HepG2 (cell line): ENCODE measurements at regions not wholly inside any gene's neighbourhood (a gene's known extent, or its start where the extent isn't known, plus 50 kb on each side); places are given as distances from the start of the nearest gene placed in this dataset.

Experiments
- ATAC-seq: fragments of 200-7000 bp; cut with Tn5 transposase; 3 replicates; pipeline ENCODE4 v1.9.1; 2020; ENCODE audit warnings: mild to moderate bottlenecking, moderate library complexity
- BruUV-seq: library from RNA; stranded (reverse); fragments of 400-500 nt; replicated peaks from 2 replicates; lab custom pipeline; 2021; lab: Mats Ljungman, UMichigan
- CTCF ChIA-PET: fragments of 300-600 bp; formaldehyde crosslinking; extraction: SDS; loops from one replicate; lab custom pipeline; 2021; ENCODE audit warnings: low total read pairs, inconsistent platforms, low intra/inter-chr PET ratio; lab: Yijun Ruan, JAX
- POLR2A ChIA-PET: fragments of 350-600 bp; sonication (Branson Sonifier 250); formaldehyde crosslinking; loops from one replicate; lab custom pipeline; 2020; ENCODE audit warnings: antibody characterized with exemption, inconsistent platforms; lab: Yijun Ruan, JAX
- DNase-seq: peaks from one replicate; pipeline ENCODE4 v3.0.0-alpha.2; 2015; ENCODE audit warnings: low spot score
- FAIRE-seq: peaks from 3 replicates; lab custom pipeline; 2011; peaks lifted over from hg19 to GRCh38; lab: Jason Lieb, UNC
- H2AFZ ChIP-seq: one replicate; pipeline ENCODE4 v1.6.1; 2011; ENCODE audit warnings: low read length, inconsistent platforms
- H3K27ac ChIP-seq: fragments of 300-600 bp; 3 replicates; pipeline ENCODE4 v1.8.0; 2011; ENCODE audit warnings: mixed run types, mild to moderate bottlenecking, mixed read lengths, low read length, inconsistent platforms; ENCODE audit not compliant: insufficient read depth; ENCODE audit errors: extremely low read length
- H3K27me3 ChIP-seq, 2 experiments: fragments of 200-600 bp in 1 of 2; 2 replicates in 1 of 2; 3 replicates in 1 of 2; pipeline versions ENCODE4 v1.6.0 to v1.8.0; 2011; ENCODE audit warnings: low read length in 2 of 2, mild to moderate bottlenecking in 2 of 2, moderate library complexity in 2 of 2, inconsistent platforms in 1 of 2; ENCODE audit not compliant: insufficient read depth in 2 of 2, control insufficient read depth in 1 of 2
- H3K36me3 ChIP-seq, 2 experiments: fragments of 200-600 bp in 1 of 2; replicated peaks in 1 of 2; 2 replicates in 1 of 2; 3 replicates in 1 of 2; pipeline versions ENCODE4 v1.5.1 to v1.8.0; 2011; ENCODE audit warnings: low read length in 2 of 2, inconsistent platforms in 1 of 2; ENCODE audit not compliant: insufficient read depth in 2 of 2, control insufficient read depth in 1 of 2
- H3K4me1 ChIP-seq: 2 replicates; pipeline ENCODE4 v1.5.1; 2012; ENCODE audit warnings: low read length, inconsistent platforms; ENCODE audit not compliant: insufficient read depth
- H3K4me2 ChIP-seq: 2 replicates; pipeline ENCODE4 v1.6.0; 2011; ENCODE audit warnings: low read depth, low read length, inconsistent platforms
- H3K4me3 ChIP-seq, 3 experiments: fragments of 200-600 bp in 1 of 3; sonication (generic), shearing (Covaris generic) in 1 of 3; replicated peaks in 1 of 3; 2 replicates each; pipeline ENCODE4 v1.5.1; 2011 to 2016; ENCODE audit warnings: low read length in 3 of 3, inconsistent platforms in 2 of 3, low read depth in 2 of 3, mild to moderate bottlenecking in 2 of 3, control low read depth in 1 of 3, mixed read lengths in 1 of 3; ENCODE audit not compliant: insufficient read depth in 1 of 3
- H3K79me2 ChIP-seq: one replicate; pipeline ENCODE4 v1.6.1; 2011; ENCODE audit warnings: low read length, inconsistent platforms; ENCODE audit not compliant: insufficient read depth
- H3K9ac ChIP-seq: 2 replicates; pipeline ENCODE4 v1.6.0; 2011; ENCODE audit warnings: mild to moderate bottlenecking, low read depth, low read length, inconsistent platforms; ENCODE audit not compliant: insufficient read depth
- H3K9me3 ChIP-seq: 2 replicates; pipeline ENCODE4 v1.5.1; 2012; ENCODE audit warnings: mild to moderate bottlenecking, low read length
- H4K20me1 ChIP-seq: 2 replicates; pipeline ENCODE4 v1.6.0; 2011; ENCODE audit warnings: inconsistent platforms, mild to moderate bottlenecking, low read length, moderate library complexity; ENCODE audit not compliant: insufficient read depth
- CEBPG ChIP-seq: IDR thresholded peaks from 2 replicates; pipeline ENCODE4 v1.6.1; 2016
- GATAD2A ChIP-seq: IDR thresholded peaks from 2 replicates; pipeline ENCODE4 v1.6.1; 2016
- MTF2 ChIP-seq: sonication (generic); formaldehyde crosslinking; IDR thresholded peaks from 2 replicates; pipeline ENCODE4 v1.5.0; 2020; ENCODE audit warnings: missing genetic modification reagents, borderline replicate concordance
- ONECUT2 ChIP-seq: sonication (generic); formaldehyde crosslinking; IDR thresholded peaks from 2 replicates; pipeline ENCODE4 v1.4.0; 2020; ENCODE audit warnings: missing genetic modification reagents
- ZBTB8A ChIP-seq: sonication (generic); formaldehyde crosslinking; IDR thresholded peaks from 2 replicates; pipeline ENCODE4 v1.4.0; 2020; ENCODE audit warnings: mild to moderate bottlenecking, low read depth, missing genetic modification reagents, borderline replicate concordance
- ZFP37 ChIP-seq: sonication (generic); formaldehyde crosslinking; IDR thresholded peaks from 2 replicates; pipeline ENCODE4 v1.4.0; 2020; ENCODE audit warnings: missing genetic modification reagents, borderline replicate concordance
- ZNF121 ChIP-seq: sonication (generic); formaldehyde crosslinking; IDR thresholded peaks from 2 replicates; pipeline ENCODE4 v1.5.0; 2020; ENCODE audit warnings: mild to moderate bottlenecking, missing genetic modification reagents
- ZNF274 ChIP-seq: sonication (generic); formaldehyde crosslinking; IDR thresholded peaks from 2 replicates; pipeline ENCODE4 v1.5.1; 2020; ENCODE audit warnings: mild to moderate bottlenecking, missing genetic modification reagents
- ZNF367 ChIP-seq: sonication (generic); formaldehyde crosslinking; IDR thresholded peaks from 2 replicates; pipeline ENCODE4 v1.4.0; 2020; ENCODE audit warnings: missing genetic modification reagents, borderline replicate concordance
- ZNF766 ChIP-seq: sonication (generic); formaldehyde crosslinking; IDR thresholded peaks from 2 replicates; pipeline ENCODE4 v1.5.0; 2020; ENCODE audit warnings: missing genetic modification reagents, borderline replicate concordance
- ZNF891 ChIP-seq: sonication (generic); formaldehyde crosslinking; IDR thresholded peaks from 2 replicates; pipeline ENCODE4 v1.5.0; 2020; ENCODE audit warnings: mild to moderate bottlenecking, missing genetic modification reagents
- WGBS: methylation state at CpG from one replicate; pipeline ENCODE4 v1.1.6; 2017; ENCODE audit warnings: low lambda C conversion rate; 5-methylcytosine and 5-hydroxymethylcytosine counted together
- in situ Hi-C: cut with HindIII; loops from 2 replicates; pipeline ENCODE4 v1.10.0; 2017; ENCODE audit warnings: low pct_unique_long_range_greater_than_20kb; ENCODE audit not compliant: extremely low pct_ligation_motif_present
- intact Hi-C: fragments of 100-400 bp; cut with micrococcal nuclease; formaldehyde crosslinking; loops from one replicate; pipeline ENCODE4 v1.10.0; 2022; ENCODE audit not compliant: unreplicated experiment
- TF ChIP-seq, protein P1 (sequence below): sonication (generic); formaldehyde crosslinking; IDR thresholded peaks from 2 replicates; pipeline ENCODE4 v1.5.1; 2020; ENCODE audit warnings: missing genetic modification reagents, mild to moderate bottlenecking, borderline replicate concordance
- TF ChIP-seq, protein P2 (sequence below), 2 experiments: IDR thresholded peaks; 2 replicates each; pipeline ENCODE4 v1.6.1; 2011 to 2012; ENCODE audit warnings: low read length in 2 of 2, borderline replicate concordance in 1 of 2, low read depth in 1 of 2, mild to moderate bottlenecking in 1 of 2, moderate library complexity in 1 of 2

DNA sequence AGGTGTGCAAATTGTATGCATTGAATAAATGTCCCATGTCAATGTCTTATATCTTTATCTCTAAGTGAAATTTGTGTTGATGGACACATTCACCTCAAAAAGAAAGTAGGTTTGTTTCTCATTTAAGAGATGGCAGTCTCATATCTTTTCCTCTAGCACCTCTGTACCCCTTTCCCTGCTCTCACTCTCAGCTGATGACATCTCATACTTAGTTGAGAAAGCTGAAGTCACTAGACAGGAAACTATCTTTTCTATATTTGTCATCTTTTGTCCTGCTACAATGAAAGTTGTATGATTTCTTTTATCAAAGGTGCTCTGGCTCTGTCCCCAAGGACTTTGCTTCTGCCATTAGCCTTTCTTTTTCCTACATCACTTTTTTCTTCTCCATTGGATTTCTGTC is 84.0 kb upstream of the GRPR start (continued):
- TF ChIP-seq, protein P1, sequence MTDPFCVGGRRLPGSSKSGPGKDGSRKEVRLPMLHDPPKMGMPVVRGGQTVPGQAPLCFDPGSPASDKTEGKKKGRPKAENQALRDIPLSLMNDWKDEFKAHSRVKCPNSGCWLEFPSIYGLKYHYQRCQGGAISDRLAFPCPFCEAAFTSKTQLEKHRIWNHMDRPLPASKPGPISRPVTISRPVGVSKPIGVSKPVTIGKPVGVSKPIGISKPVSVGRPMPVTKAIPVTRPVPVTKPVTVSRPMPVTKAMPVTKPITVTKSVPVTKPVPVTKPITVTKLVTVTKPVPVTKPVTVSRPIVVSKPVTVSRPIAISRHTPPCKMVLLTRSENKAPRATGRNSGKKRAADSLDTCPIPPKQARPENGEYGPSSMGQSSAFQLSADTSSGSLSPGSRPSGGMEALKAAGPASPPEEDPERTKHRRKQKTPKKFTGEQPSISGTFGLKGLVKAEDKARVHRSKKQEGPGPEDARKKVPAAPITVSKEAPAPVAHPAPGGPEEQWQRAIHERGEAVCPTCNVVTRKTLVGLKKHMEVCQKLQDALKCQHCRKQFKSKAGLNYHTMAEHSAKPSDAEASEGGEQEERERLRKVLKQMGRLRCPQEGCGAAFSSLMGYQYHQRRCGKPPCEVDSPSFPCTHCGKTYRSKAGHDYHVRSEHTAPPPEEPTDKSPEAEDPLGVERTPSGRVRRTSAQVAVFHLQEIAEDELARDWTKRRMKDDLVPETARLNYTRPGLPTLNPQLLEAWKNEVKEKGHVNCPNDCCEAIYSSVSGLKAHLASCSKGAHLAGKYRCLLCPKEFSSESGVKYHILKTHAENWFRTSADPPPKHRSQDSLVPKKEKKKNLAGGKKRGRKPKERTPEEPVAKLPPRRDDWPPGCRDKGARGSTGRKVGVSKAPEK (CRISPR knock-in tag) = no peak
- TF ChIP-seq ZFP37 (CRISPR knock-in tag) (no peak), ONECUT2 (CRISPR knock-in tag) (no peak)

DNA sequence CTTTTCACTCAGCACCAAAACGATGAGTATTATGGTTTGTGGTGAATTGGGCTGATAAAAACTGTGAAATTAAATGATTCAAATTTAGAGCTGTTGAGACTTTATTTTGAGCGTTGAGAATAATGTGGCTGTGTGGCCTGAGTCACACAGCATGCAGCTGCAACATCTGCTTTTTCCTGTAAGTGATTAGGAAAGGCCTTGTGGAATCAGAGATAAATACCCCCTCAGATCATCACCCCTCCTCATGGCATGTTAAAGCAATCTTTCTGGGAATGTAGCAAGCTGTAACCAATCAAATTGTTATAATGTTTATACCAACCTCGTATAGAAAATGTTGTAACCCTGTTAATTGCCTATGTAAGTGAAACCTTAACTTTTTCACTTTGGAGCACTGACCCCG is 90.0 kb upstream of the GRPR start:
- no peak overlapping the region for H3K9ac ChIP-seq
- H3K36me3 ChIP-seq = no peaks in the 10 kb centered on the region
- no peak for TF ChIP-seq ZNF121
- no peak overlapping the region for H2AFZ ChIP-seq
- DNase-seq (no peak), FAIRE-seq (no peak), ATAC-seq (no peak)
- H3K27me3 ChIP-seq = no peaks in the 10 kb centered on the region
- H3K4me2 ChIP-seq = no peak overlapping the region
- H3K4me1 ChIP-seq = no peaks in the 10 kb centered on the region
- intact Hi-C loops (no loop called here), in situ Hi-C loops (no loop called here)
- H3K79me2 ChIP-seq = no peaks in the 10 kb centered on the region
- no peaks in the 10 kb centered on the region for H4K20me1 ChIP-seq
- BruUV-seq = no TSS peak
- H3K9me3 ChIP-seq = no peaks in the 10 kb centered on the region
- CTCF ChIA-PET = no interaction called here
- H3K4me3 ChIP-seq = no peak overlapping the region
- H3K27ac ChIP-seq = no peak overlapping the region
- 0% methylated on average over 4 of the region's 4 CpGs for WGBS
- POLR2A ChIA-PET = no interaction called here

DNA sequence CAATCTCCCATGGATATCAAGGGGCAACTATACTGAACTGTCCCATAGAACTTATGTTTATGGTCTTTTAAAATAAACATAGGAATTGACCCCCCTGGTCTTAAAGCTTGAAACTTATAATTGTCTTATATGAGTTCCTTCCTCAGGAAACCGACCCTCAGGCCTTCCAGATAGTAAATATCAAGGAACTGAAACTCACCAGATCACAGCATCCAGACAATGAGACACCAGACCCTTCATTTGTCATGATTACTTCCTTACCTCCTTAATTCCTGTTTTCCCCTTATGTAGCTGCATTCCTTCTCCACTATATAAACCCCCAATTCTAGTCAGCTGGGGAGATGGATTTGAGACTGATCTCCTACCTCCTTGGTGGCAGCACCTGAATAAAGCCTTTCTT is 94.8 kb upstream of the GRPR start:
- no peak overlapping the region for H3K4me2 ChIP-seq
- DNase-seq (no peak), ATAC-seq (no peak), FAIRE-seq (no peak)
- no peaks in the 10 kb centered on the region for H4K20me1 ChIP-seq
- POLR2A ChIA-PET = no interaction called here
- WGBS = 0% methylated on average over 1 of the region's 1 CpG
- no peaks in the 10 kb centered on the region for H3K79me2 ChIP-seq
- no peak overlapping the region for H3K9ac ChIP-seq
- H3K4me3 ChIP-seq = no peak overlapping the region
- CTCF ChIA-PET = no interaction called here
- no peaks in the 10 kb centered on the region for H3K4me1 ChIP-seq
- H2AFZ ChIP-seq = no peak overlapping the region
- BruUV-seq = no TSS peak
- H3K36me3 ChIP-seq = no peaks in the 10 kb centered on the region
- H3K27me3 ChIP-seq = no peaks in the 10 kb centered on the region
- no peaks in the 10 kb centered on the region for H3K9me3 ChIP-seq
- intact Hi-C loops (no loop called here), in situ Hi-C loops (no loop called here)
- no peak overlapping the region for H3K27ac ChIP-seq
- TF ChIP-seq CEBPG (CRISPR knock-in tag) (no peak), MTF2 (CRISPR knock-in tag) (no peak), ZBTB8A (CRISPR knock-in tag) (no peak), ZNF766 (no peak), ZNF891 (CRISPR knock-in tag) (no peak), ZNF274 (CRISPR knock-in tag) (no peak), ZNF367 (CRISPR knock-in tag) (no peak), GATAD2A (CRISPR knock-in tag) (no peak)
- TF ChIP-seq, protein P2, sequence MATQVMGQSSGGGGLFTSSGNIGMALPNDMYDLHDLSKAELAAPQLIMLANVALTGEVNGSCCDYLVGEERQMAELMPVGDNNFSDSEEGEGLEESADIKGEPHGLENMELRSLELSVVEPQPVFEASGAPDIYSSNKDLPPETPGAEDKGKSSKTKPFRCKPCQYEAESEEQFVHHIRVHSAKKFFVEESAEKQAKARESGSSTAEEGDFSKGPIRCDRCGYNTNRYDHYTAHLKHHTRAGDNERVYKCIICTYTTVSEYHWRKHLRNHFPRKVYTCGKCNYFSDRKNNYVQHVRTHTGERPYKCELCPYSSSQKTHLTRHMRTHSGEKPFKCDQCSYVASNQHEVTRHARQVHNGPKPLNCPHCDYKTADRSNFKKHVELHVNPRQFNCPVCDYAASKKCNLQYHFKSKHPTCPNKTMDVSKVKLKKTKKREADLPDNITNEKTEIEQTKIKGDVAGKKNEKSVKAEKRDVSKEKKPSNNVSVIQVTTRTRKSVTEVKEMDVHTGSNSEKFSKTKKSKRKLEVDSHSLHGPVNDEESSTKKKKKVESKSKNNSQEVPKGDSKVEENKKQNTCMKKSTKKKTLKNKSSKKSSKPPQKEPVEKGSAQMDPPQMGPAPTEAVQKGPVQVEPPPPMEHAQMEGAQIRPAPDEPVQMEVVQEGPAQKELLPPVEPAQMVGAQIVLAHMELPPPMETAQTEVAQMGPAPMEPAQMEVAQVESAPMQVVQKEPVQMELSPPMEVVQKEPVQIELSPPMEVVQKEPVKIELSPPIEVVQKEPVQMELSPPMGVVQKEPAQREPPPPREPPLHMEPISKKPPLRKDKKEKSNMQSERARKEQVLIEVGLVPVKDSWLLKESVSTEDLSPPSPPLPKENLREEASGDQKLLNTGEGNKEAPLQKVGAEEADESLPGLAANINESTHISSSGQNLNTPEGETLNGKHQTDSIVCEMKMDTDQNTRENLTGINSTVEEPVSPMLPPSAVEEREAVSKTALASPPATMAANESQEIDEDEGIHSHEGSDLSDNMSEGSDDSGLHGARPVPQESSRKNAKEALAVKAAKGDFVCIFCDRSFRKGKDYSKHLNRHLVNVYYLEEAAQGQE (IDR thresholded peaks at IDR 0.05; ENCODE audit: borderline replicate concordance in 1 of 2, low read depth in 1 of 2, low read length in 2 of 2) = no peak
